ENCODE measurements at regions not wholly inside any gene's neighbourhood (a gene's known extent, or its start where the extent isn't known, plus 50 kb on each side); places are given as distances from the start of the nearest gene placed in this dataset.

DNA sequence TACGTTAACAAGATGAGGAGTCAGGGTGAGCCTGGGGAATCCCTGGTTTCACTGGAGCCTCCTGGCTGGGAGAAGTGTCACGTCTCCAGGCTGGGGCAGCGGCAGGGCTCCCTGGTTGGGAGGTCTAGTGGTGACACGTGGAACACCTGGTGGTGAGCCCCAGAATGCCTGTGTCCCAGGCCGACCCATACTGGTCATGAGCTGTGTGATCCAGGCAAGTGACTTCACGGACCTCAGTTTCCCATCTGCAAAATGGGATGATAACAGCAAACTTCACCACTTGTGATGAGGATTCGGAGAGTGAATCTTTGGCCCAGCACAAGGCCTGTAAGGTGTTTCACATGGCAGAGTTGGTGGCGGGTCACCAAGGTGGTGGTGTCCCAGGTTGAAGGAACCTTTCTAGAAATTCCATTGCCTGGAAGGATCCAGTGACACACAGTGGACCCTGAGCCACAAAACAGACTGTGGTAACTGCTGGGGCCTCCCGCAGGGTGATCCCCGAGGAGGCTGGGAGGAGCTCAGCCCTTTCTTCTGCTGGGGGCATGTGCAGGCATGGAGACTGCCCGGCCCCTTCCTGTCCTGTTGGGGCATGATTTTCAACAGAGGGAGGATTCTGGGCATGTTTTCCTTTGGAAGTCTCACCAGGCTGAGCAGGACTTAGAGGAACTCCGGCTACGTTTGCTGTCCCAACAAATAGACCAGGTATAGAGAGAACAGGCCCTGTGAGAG, 153.9 kb upstream of the IER5L start:
- 0 out of 2 replicates have a peak overlapping the region, but pooled peaks have one; percentile 12 for H3K23ac ChIP-seq (ENCODE audit: low read depth, low read length)
- peak overlapping the region; percentile 69 for H2BK15ac ChIP-seq (ENCODE audit: low read depth, low read length)
- H2BK20ac ChIP-seq (ENCODE audit: low read depth, low read length) = peak overlapping the region; percentile 69
- no peak for TF ChIP-seq MXI1 (IDR thresholded peaks at IDR 0.05; ENCODE audit: borderline replicate concordance, low read depth, low read length)
- no peak for TF ChIP-seq SMC3 (IDR thresholded peaks at IDR 0.05; ENCODE audit: low read depth, low read length)
- no peak for TF ChIP-seq BHLHE40 (IDR thresholded peaks at IDR 0.05; ENCODE audit: low read depth, low read length)
- TF ChIP-seq, protein P1, sequence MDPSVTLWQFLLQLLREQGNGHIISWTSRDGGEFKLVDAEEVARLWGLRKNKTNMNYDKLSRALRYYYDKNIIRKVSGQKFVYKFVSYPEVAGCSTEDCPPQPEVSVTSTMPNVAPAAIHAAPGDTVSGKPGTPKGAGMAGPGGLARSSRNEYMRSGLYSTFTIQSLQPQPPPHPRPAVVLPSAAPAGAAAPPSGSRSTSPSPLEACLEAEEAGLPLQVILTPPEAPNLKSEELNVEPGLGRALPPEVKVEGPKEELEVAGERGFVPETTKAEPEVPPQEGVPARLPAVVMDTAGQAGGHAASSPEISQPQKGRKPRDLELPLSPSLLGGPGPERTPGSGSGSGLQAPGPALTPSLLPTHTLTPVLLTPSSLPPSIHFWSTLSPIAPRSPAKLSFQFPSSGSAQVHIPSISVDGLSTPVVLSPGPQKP (IDR thresholded peaks at IDR 0.05; ENCODE audit: borderline replicate concordance, low read depth, low read length) = no peak
- TF ChIP-seq NFE2L2 (IDR thresholded peaks at IDR 0.05; ENCODE audit: low read depth, low read length) = no peak
- TF ChIP-seq RFX5 (IDR thresholded peaks at IDR 0.05; ENCODE audit: low read depth, low read length) = no peak
- TF ChIP-seq, protein P2, sequence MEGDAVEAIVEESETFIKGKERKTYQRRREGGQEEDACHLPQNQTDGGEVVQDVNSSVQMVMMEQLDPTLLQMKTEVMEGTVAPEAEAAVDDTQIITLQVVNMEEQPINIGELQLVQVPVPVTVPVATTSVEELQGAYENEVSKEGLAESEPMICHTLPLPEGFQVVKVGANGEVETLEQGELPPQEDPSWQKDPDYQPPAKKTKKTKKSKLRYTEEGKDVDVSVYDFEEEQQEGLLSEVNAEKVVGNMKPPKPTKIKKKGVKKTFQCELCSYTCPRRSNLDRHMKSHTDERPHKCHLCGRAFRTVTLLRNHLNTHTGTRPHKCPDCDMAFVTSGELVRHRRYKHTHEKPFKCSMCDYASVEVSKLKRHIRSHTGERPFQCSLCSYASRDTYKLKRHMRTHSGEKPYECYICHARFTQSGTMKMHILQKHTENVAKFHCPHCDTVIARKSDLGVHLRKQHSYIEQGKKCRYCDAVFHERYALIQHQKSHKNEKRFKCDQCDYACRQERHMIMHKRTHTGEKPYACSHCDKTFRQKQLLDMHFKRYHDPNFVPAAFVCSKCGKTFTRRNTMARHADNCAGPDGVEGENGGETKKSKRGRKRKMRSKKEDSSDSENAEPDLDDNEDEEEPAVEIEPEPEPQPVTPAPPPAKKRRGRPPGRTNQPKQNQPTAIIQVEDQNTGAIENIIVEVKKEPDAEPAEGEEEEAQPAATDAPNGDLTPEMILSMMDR (conservative IDR thresholded peaks at IDR 0.05; ENCODE audit: low read depth, low read length) = no peak
- no peak for TF ChIP-seq MAFK (IDR thresholded peaks at IDR 0.05; ENCODE audit: low read depth, low read length)
- TF ChIP-seq MAZ (IDR thresholded peaks at IDR 0.05; ENCODE audit: borderline replicate concordance, low read depth, low read length) = no peak
- TF ChIP-seq, protein P3, sequence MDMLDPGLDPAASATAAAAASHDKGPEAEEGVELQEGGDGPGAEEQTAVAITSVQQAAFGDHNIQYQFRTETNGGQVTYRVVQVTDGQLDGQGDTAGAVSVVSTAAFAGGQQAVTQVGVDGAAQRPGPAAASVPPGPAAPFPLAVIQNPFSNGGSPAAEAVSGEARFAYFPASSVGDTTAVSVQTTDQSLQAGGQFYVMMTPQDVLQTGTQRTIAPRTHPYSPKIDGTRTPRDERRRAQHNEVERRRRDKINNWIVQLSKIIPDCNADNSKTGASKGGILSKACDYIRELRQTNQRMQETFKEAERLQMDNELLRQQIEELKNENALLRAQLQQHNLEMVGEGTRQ (IDR thresholded peaks at IDR 0.05; ENCODE audit: low read depth, low read length) = no peak
- no peak for TF ChIP-seq CEBPB (IDR thresholded peaks at IDR 0.05; ENCODE audit: low read depth, low read length)
- no peak for TF ChIP-seq POLR2A (IDR thresholded peaks at IDR 0.05; ENCODE audit: low read depth, low read length)
- no peak for TF ChIP-seq RCOR1 (IDR thresholded peaks at IDR 0.05; ENCODE audit: insufficient replicate concordance, low read length)
- peak overlapping the region; percentile 62 for H4K5ac ChIP-seq (ENCODE audit: low read depth, low read length)
- dilution Hi-C loops (cut with HindIII; ENCODE audit: low sequenced_read_pairs, unreplicated experiment) (no loop called here), in situ Hi-C loops (cut with MboI; ENCODE audit: low sequenced_read_pairs) (loop anchor here (10.0 kb wide), 1 partner anchor 273 kb away; no protein-coding TSS in a partner anchor), intact Hi-C loops (cut with micrococcal nuclease) (loop anchor here (5.0 kb wide), 1 partner anchor 280 kb away; no protein-coding TSS in a partner anchor)
- DNase-seq = no peak
- H4K91ac ChIP-seq (ENCODE audit: insufficient read depth, low read depth, low read length) = peak overlapping the region; percentile 85
- no peak overlapping the region for H3K4me2 ChIP-seq (ENCODE audit: low read depth, low read length)
- H4K8ac ChIP-seq (ENCODE audit: low read depth in 2 of 2, low read length in 2 of 2) = peak overlapping the region; percentile 16 to 53; a peak in 2 of 4 replicates
- WGBS, 2 experiments (ENCODE audit: extremely low coverage in 2 of 2, insufficient read length in 1 of 2) = 86 to 100% methylated on average over 1 to 8 of the region's 13 CpGs
- peak overlapping the region; percentile 47; the same call in 1 of the 2 replicates for H3K27ac ChIP-seq (ENCODE audit: insufficient read depth, low read length)
- H3K18ac ChIP-seq (ENCODE audit: low read depth, low read length) = peak overlapping the region; percentile 56
- peak overlapping the region; percentile 43; the same call in 1 of the 2 replicates for H2AK5ac ChIP-seq (ENCODE audit: low read depth, low read length)
- H2BK5ac ChIP-seq (ENCODE audit: low read depth, low read length, poor library complexity, severe bottlenecking) = peak overlapping the region; percentile 47
- POLR2A ChIA-PET (ENCODE audit: unreplicated experiment) = interaction anchor here (0.6 to 1.0 kb wide), 2 partner anchors 154 to 165 kb away, joined by 3 read pairs; partner anchors contain the start of gene IER5L
- CTCF ChIA-PET = interaction anchor here (1.3 kb wide), 1 partner anchor 11 kb away, joined by 4 read pairs; no protein-coding TSS in a partner anchor
- H3K4ac ChIP-seq (ENCODE audit: low read depth, low read length) = peak overlapping the region; percentile 81
- H3K56ac ChIP-seq (ENCODE audit: extremely low read depth, insufficient read depth, low read length) = no peak overlapping the region
- H4K20me1 ChIP-seq (ENCODE audit: insufficient read depth, low read length) = no peaks in the 10 kb centered on the region
- H3K9me3 ChIP-seq (ENCODE audit: control insufficient read depth, insufficient read depth, low read length) = peaks cover 6% of the 10 kb centered on the region
- no peak overlapping the region for H2AK9ac ChIP-seq (replicated peaks; ENCODE audit: low read depth, low read length, poor library complexity)
- H3K79me1 ChIP-seq (ENCODE audit: low read depth in 1 of 2, low read length in 2 of 2) = peaks cover 0 to 7% of the 10 kb centered on the region in 2 experiments; a peak in 1 of 4 replicates
- peak overlapping the region; percentile 15 for H2AFZ ChIP-seq (replicated peaks; ENCODE audit: low read length, poor library complexity)
- H3K27me3 ChIP-seq (ENCODE audit: control insufficient read depth, insufficient read depth, low read length) = no peaks in the 10 kb centered on the region
- H3K9me1 ChIP-seq (ENCODE audit: insufficient read depth, low read length) = peaks cover 17% of the 10 kb centered on the region
- H3K4me3 ChIP-seq (ENCODE audit: insufficient read depth, low read depth, low read length) = no peak overlapping the region
- no peak overlapping the region for H3K9ac ChIP-seq (ENCODE audit: low read depth, low read length)
- H3K4me1 ChIP-seq (ENCODE audit: control insufficient read depth, insufficient read depth, low read length) = peaks cover 28% of the 10 kb centered on the region
- no TSS peak for BruUV-seq (replicated peaks)
- peak overlapping the region; percentile 56 for H2BK120ac ChIP-seq (ENCODE audit: low read depth, low read length)
- peak overlapping the region; percentile 37; the same call in 1 of the 2 replicates for H3K14ac ChIP-seq (replicated peaks; ENCODE audit: low read depth, low read length)
- no peak for ATAC-seq (ENCODE audit: low read depth)
- no peaks in the 10 kb centered on the region for H3K36me3 ChIP-seq (ENCODE audit: control insufficient read depth, insufficient read depth, low read length)
